Naive B cell (primary cell): ENCODE measurements at regions not wholly inside any gene's neighbourhood (a gene's known extent, or its start where the extent isn't known, plus 50 kb on each side); places are given as distances from the start of the nearest gene placed in this dataset.

Experiments used
- ATAC-seq, 2 donors: fragments of 150-1000 bp; cut with Tn5 transposase; 2 replicates each; pipeline ENCODE4 v1.10.0; 2021; ENCODE audit warnings: low read depth in 2 of 2, mild to moderate bottlenecking in 2 of 2, moderate library complexity in 2 of 2
- DNase-seq: peaks from one replicate; pipeline ENCODE4 v3.0.0; 2022
- H3K27ac Mint-ChIP-seq, 6 donors: one replicate each; pipeline ENCODE4 v1.8.0; 2020 to 2022; ENCODE audit warnings: mild to moderate bottlenecking in 6 of 6, mixed read lengths in 6 of 6, moderate library complexity in 5 of 6, inconsistent platforms in 2 of 6
- H3K27me3 Mint-ChIP-seq, 3 donors: one replicate each; pipeline ENCODE4 v1.8.0; 2021 to 2022; ENCODE audit warnings: mixed read lengths in 3 of 3, mild to moderate bottlenecking in 1 of 3
- H3K36me3 Mint-ChIP-seq, 2 donors: one replicate each; pipeline ENCODE4 v1.8.0; 2020 to 2022; ENCODE audit warnings: mixed read lengths in 2 of 2, inconsistent platforms in 1 of 2, mild to moderate bottlenecking in 1 of 2
- H3K4me1 Mint-ChIP-seq, 3 donors: one replicate each; pipeline ENCODE4 v1.8.0; 2020 to 2022; ENCODE audit warnings: mixed read lengths in 3 of 3, inconsistent platforms in 1 of 3, mild to moderate bottlenecking in 1 of 3, moderate library complexity in 1 of 3
- H3K4me3 Mint-ChIP-seq, 8 donors: one replicate each; pipeline ENCODE4 v1.8.0; 2020 to 2022; ENCODE audit warnings: mild to moderate bottlenecking in 8 of 8, mixed read lengths in 8 of 8, moderate library complexity in 8 of 8, inconsistent platforms in 2 of 8
- H3K9me3 Mint-ChIP-seq, 7 donors: one replicate each; pipeline ENCODE4 v1.8.0; 2020 to 2022; ENCODE audit warnings: mixed read lengths in 7 of 7, mild to moderate bottlenecking in 5 of 7, inconsistent platforms in 2 of 7, moderate library complexity in 1 of 7

- Mint-ChIP-seq H3K27me3 (peaks cover 4 to 9% (median 6%) of the 10 kb centered on the region in 3 donors), H3K36me3 (no peaks in the 10 kb centered on the region), H3K9me3 (peaks cover 0 to 11% (median 6%) of the 10 kb centered on the region in 7 donors), H3K4me1 (no peaks in the 10 kb centered on the region), H3K27ac (no peak overlapping the region), H3K4me3 (no peak overlapping the region)
- DNase-seq: no peak
- no peak for ATAC-seq
Observed at GRCh38 chr14:55930016-55930784, 188.0 kb upstream of the PELI2 start.

DNA sequence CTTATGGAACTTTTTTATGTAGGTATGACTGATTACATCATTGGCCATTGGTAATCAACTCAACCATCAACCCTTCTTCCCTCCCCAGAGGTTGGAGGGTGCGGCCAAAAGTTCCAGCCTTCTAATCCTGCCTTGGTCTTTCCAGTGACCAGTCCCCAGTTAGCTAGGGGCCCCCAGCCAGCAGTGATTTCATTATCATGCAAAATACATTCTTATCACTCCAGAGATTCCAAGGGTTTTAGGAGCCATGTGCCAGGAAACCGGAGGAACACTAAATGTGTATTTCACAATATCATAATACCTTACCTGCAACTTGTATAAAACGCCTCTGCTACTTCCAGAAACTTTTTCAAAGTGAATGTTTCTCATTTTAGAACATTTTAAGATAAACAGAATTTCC is 181.5 kb upstream of the PELI2 start:
- no peak overlapping the region for H3K4me3 Mint-ChIP-seq
- peak overlapping the region in 1 of 6 donors; percentile 4 for H3K27ac Mint-ChIP-seq
- H3K36me3 Mint-ChIP-seq: peaks cover 0 to 8% of the 10 kb centered on the region in 2 donors
- no peaks in the 10 kb centered on the region for H3K4me1 Mint-ChIP-seq
- H3K9me3 Mint-ChIP-seq: peaks cover 0 to 23% (median 6%) of the 10 kb centered on the region in 7 donors
- ATAC-seq (no peak), DNase-seq (no peak)
- peaks cover 4 to 17% (median 6%) of the 10 kb centered on the region in 3 donors for H3K27me3 Mint-ChIP-seq

DNA sequence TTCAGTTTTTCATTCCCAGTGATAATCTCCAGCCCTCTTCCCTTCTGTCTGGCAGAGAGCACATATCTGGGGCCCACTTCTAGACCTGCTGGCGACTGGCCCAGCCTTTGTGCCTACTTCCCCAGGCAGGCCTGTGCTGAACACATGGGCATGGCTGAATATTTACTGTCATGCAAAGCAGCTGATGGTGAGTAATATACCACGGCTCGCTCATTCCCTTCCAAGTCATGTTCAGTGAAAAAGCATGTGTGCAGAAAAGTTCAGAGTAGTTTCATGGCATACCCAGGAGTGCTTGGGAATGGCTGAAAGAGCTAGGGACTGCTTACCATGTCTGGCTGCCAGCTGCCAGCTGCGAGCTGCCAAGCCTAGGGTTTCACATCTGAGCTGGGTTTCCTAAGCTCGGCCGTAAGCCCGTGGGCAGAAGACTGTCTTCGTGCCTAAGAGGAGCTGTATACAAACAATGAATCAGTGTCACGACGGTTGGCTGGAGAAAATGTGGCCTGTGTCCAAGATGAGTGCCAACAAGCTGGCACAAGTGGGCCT is 179.9 kb upstream of the PELI2 start:
- ATAC-seq (no peak), DNase-seq (no peak)
- Mint-ChIP-seq H3K27me3 (peaks cover 0 to 15% (median 4%) of the 10 kb centered on the region in 3 donors), H3K27ac (no peak overlapping the region), H3K9me3 (peaks cover 0 to 23% (median 6%) of the 10 kb centered on the region in 7 donors), H3K4me3 (no peak overlapping the region), H3K36me3 (peaks cover 0 to 8% of the 10 kb centered on the region in 2 donors), H3K4me1 (no peaks in the 10 kb centered on the region)

GRCh38 chr14:55942076-55942654 is 176.0 kb upstream of the PELI2 start:
- Mint-ChIP-seq H3K36me3 (peaks cover 0 to 8% of the 10 kb centered on the region in 2 donors), H3K4me3 (no peak overlapping the region), H3K27me3 (peaks cover 0 to 15% (median 4%) of the 10 kb centered on the region in 3 donors), H3K4me1 (no peaks in the 10 kb centered on the region), H3K9me3 (peaks cover 0 to 13% (median 4%) of the 10 kb centered on the region in 7 donors), H3K27ac (no peak overlapping the region)
- DNase-seq (no peak), ATAC-seq (no peak)

GRCh38 chr14:55942826-55943225 is 175.4 kb upstream of the PELI2 start:
- H3K36me3 Mint-ChIP-seq: peaks cover 0 to 8% of the 10 kb centered on the region in 2 donors
- peaks cover 0 to 11% (median 4%) of the 10 kb centered on the region in 3 donors for H3K27me3 Mint-ChIP-seq
- ATAC-seq (no peak), DNase-seq (no peak)
- no peak overlapping the region for H3K27ac Mint-ChIP-seq
- H3K9me3 Mint-ChIP-seq: peaks cover 0 to 13% (median 4%) of the 10 kb centered on the region in 7 donors
- H3K4me1 Mint-ChIP-seq: no peaks in the 10 kb centered on the region
- H3K4me3 Mint-ChIP-seq: peak overlapping the region in 1 of 8 donors; percentile 44

DNA sequence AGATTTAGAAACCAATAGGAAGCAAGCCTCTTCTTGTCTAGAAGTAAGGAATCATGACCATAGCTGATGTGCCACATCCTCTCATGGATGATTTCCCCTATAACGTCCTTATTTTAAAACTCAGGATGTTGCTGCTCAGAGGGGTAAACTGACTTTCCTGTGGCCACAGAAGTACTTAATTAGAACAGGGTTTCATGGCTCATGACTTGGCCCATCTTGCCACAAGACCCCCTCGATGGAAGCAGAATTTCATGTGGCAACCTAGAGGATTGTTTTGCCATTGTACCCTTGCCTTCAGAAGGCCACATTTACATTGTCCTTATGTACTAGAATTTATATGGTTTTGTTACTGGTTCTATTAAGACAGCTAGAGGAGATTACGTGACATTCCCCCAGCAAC is 173.5 kb upstream of the PELI2 start:
- Mint-ChIP-seq H3K27ac (no peak overlapping the region), H3K9me3 (peaks cover 0 to 8% (median under 1%) of the 10 kb centered on the region in 7 donors)

GRCh38 chr14:55946231-55946630 is 172.0 kb upstream of the PELI2 start:
- Mint-ChIP-seq H3K9me3 (no peaks in the 10 kb centered on the region), H3K4me1 (no peaks in the 10 kb centered on the region), H3K27me3 (peaks cover 4 to 10% (median 8%) of the 10 kb centered on the region in 3 donors), H3K4me3 (no peak overlapping the region), H3K27ac (no peak overlapping the region), H3K36me3 (no peaks in the 10 kb centered on the region)
- DNase-seq (no peak), ATAC-seq (no peak)

More for the DNA sequence above, 173.5 kb upstream of the PELI2 start:
- peaks cover 4 to 8% (median 5%) of the 10 kb centered on the region in 3 donors for H3K27me3 Mint-ChIP-seq
- H3K4me1 Mint-ChIP-seq: no peaks in the 10 kb centered on the region
- ATAC-seq (no peak), DNase-seq (no peak)
- no peak overlapping the region for H3K4me3 Mint-ChIP-seq
- H3K36me3 Mint-ChIP-seq: peaks cover 0 to 5% of the 10 kb centered on the region in 2 donors

DNA sequence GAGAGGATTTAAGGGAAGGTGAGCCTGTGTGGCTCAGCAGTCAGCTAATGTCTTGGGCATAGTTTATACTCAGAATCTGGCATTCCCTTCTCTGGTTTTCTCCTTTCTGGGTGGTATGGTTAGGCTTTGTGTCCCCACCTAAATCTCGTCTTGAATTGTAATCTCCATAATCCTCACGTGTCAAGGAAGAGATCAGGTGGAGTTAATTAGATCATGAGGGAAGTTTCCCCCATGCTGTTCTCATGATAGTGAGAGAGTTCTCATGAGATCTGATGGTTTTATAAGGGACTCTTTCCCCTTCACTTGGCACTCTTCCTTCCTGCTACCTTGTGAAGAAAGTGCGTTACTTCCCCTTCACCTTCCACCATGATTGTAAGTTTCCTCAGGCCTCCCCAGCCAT is 169.8 kb upstream of the PELI2 start:
- peaks cover 0 to 10% (median 0%) of the 10 kb centered on the region in 3 donors for H3K27me3 Mint-ChIP-seq
- no peaks in the 10 kb centered on the region for H3K4me1 Mint-ChIP-seq
- ATAC-seq (no peak), DNase-seq (no peak)
- H3K9me3 Mint-ChIP-seq: no peaks in the 10 kb centered on the region
- H3K27ac Mint-ChIP-seq: no peak overlapping the region
- H3K36me3 Mint-ChIP-seq: no peaks in the 10 kb centered on the region
- H3K4me3 Mint-ChIP-seq: no peak overlapping the region

DNA sequence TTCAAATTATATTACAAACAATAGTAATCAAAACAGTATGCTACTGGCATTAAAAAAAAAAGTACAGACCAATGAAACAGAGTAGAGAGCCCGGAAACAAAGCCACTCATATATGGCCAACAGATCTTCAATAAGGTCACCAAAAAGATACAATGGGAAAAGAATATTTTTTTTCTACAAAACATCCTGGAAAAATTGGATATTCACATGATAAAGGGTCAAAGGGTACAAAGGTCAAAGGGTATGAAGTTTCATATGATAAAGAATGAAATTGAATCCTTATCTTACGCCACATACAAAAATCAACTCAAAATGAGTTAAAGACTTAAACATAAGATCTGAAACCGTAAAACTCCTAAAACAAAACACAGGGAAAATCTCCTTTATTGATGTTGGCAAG is 168.5 kb upstream of the PELI2 start:
- Mint-ChIP-seq H3K9me3 (no peaks in the 10 kb centered on the region), H3K36me3 (no peaks in the 10 kb centered on the region), H3K27ac (no peak overlapping the region), H3K4me1 (no peaks in the 10 kb centered on the region), H3K4me3 (no peak overlapping the region), H3K27me3 (peaks cover 0 to 13% (median 0%) of the 10 kb centered on the region in 3 donors)
- ATAC-seq (no peak), DNase-seq (no peak)

DNA sequence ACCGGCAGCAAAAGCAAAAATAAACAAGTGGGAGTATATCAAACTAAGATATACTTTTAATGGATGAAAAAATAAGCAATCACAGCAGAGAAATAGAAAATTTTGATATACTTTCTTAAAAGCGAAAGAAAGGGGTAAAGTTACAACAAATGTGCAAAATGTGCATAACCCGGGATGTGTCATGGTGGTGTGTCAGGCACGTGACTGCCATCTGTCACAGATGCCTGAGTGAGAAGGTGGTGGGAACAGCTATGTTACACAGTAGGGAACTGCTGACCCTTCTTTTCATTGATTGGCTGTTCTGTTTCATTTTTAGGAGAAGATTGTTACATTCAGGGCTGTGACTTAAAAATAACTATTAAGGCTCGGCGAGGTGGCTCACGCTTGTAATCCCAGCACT is 168.1 kb upstream of the PELI2 start:
- Mint-ChIP-seq H3K27me3 (peaks cover 0 to 17% (median 0%) of the 10 kb centered on the region in 3 donors), H3K9me3 (no peaks in the 10 kb centered on the region), H3K27ac (no peak overlapping the region), H3K36me3 (no peaks in the 10 kb centered on the region), H3K4me1 (no peaks in the 10 kb centered on the region), H3K4me3 (no peak overlapping the region)
- ATAC-seq: no peak
- DNase-seq: no peak

DNA sequence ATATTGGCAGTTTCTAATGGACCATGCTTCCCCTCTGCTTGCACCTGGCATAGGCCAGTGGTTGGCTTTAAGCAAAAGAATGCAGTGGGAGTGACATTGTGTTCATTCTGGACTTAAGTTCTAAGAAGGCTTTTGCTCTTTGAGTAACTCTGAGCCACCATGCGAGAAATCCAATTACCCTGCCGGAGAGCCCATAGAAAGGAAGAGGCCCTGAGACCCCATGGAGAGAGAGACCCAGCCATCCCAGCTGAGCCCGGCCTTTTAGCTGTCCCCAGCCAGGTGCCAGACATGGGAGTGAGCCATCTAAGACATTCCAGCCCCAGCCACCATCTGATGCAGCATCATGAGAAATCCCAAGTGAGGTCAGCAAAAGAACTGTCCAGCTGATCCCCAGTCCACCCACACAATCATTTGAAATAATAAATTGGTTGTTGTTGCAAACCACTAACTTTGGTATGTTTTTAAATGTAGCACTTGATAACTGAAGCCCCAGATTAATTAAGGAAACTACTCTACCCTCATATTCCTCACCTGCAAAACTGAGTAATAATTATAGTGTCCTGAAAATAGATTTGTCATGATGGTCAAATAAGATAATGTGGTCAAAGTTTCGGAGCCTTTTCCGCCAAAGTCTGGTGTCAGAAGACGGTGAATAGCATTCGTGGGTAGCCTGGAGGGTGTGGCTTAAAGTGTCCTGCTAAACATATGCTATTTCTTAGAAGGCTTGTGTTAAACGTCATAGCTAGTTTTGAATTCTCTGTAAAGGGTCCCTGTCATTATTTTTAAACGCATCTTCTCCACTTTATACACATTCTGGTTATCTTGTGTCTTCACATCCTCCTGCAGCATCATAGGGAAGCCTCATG is 166.6 kb upstream of the PELI2 start:
- Mint-ChIP-seq H3K36me3 (no peaks in the 10 kb centered on the region), H3K27me3 (peaks cover 0 to 17% (median 0%) of the 10 kb centered on the region in 3 donors), H3K27ac (no peak overlapping the region), H3K9me3 (no peaks in the 10 kb centered on the region), H3K4me1 (no peaks in the 10 kb centered on the region), H3K4me3 (no peak overlapping the region)
- ATAC-seq: no peak
- no peak for DNase-seq

GRCh38 chr14:55954108-55954507 is 164.1 kb upstream of the PELI2 start:
- H3K4me1 Mint-ChIP-seq: no peaks in the 10 kb centered on the region
- H3K27ac Mint-ChIP-seq: no peak overlapping the region
- H3K36me3 Mint-ChIP-seq: no peaks in the 10 kb centered on the region
- H3K4me3 Mint-ChIP-seq: no peak overlapping the region
- no peak for ATAC-seq
- no peak for DNase-seq
- H3K9me3 Mint-ChIP-seq: no peaks in the 10 kb centered on the region
- H3K27me3 Mint-ChIP-seq: peaks cover 0 to 13% (median 8%) of the 10 kb centered on the region in 3 donors

GRCh38 chr14:55955175-55955574 is 163.0 kb upstream of the PELI2 start:
- Mint-ChIP-seq H3K27ac (no peak overlapping the region), H3K4me1 (no peaks in the 10 kb centered on the region), H3K4me3 (no peak overlapping the region), H3K27me3 (peaks cover 0 to 9% (median 8%) of the 10 kb centered on the region in 3 donors), H3K9me3 (no peaks in the 10 kb centered on the region), H3K36me3 (no peaks in the 10 kb centered on the region)
- ATAC-seq (no peak), DNase-seq (no peak)
